IMR-90 (cell line): ENCODE measurements at regions not wholly inside any gene's neighbourhood (a gene's known extent, or its start where the extent isn't known, plus 50 kb on each side); places are given as distances from the start of the nearest gene placed in this dataset.
"Not testable (repeated sequence)": the region's sequence is repeated elsewhere in the genome, so short reads cannot be mapped to it uniquely, and the experiment has no call there.

Experiments used
- ATAC-seq: fragments of 200-7000 bp; cut with Tn5 transposase; 2 replicates; pipeline ENCODE4 v1.9.1; 2020; ENCODE audit warnings: low read depth, mild to moderate bottlenecking, moderate library complexity
- BruUV-seq: library from RNA; stranded (reverse); fragments of 400-500 nt; replicated peaks from 2 replicates; lab custom pipeline; 2021; lab: Mats Ljungman, UMichigan
- CTCF ChIA-PET: fragments of 300-600 bp; formaldehyde crosslinking; extraction: SDS; loops from one replicate; lab custom pipeline; 2021; ENCODE audit warnings: antibody characterized with exemption; lab: Yijun Ruan, JAX
- POLR2A ChIA-PET: fragments of 300-600 bp; sonication (Branson Sonifier 250); formaldehyde crosslinking; loops from one replicate; lab custom pipeline; 2022; ENCODE audit warnings: antibody characterized with exemption; ENCODE audit not compliant: unreplicated experiment; lab: Charles Lee
- DNase-seq: peaks from one replicate; pipeline ENCODE4 v3.0.0; 2013
- H2AFZ ChIP-seq: replicated peaks from 2 replicates; pipeline ENCODE3; 2013; ENCODE audit warnings: low read length, mild to moderate bottlenecking; ENCODE audit not compliant: poor library complexity
- H2AK5ac ChIP-seq: 2 replicates; pipeline ENCODE4 v1.6.1; 2013; ENCODE audit warnings: low read depth, low read length, inconsistent platforms
- H2AK9ac ChIP-seq: replicated peaks from 2 replicates; pipeline ENCODE3; 2013; ENCODE audit warnings: mild to moderate bottlenecking, low read depth, low read length, moderate library complexity; ENCODE audit not compliant: poor library complexity
- H2BK120ac ChIP-seq: 2 replicates; pipeline ENCODE4 v1.6.1; 2013; ENCODE audit warnings: low read depth, low read length, inconsistent platforms
- H2BK15ac ChIP-seq: 3 replicates; pipeline ENCODE4 v1.6.1; 2013; ENCODE audit warnings: low read depth, low read length, inconsistent platforms
- H2BK20ac ChIP-seq: 2 replicates; pipeline ENCODE4 v1.6.1; 2013; ENCODE audit warnings: low read depth, mild to moderate bottlenecking, inconsistent platforms, low read length, moderate library complexity
- H2BK5ac ChIP-seq: 2 replicates; pipeline ENCODE4 v1.6.1; 2013; ENCODE audit warnings: mild to moderate bottlenecking, low read depth, low read length, inconsistent platforms; ENCODE audit not compliant: poor library complexity, severe bottlenecking
- H3K14ac ChIP-seq: replicated peaks from 2 replicates; pipeline ENCODE4 v1.6.1; 2013; ENCODE audit warnings: low read depth, low read length, inconsistent platforms
- H3K18ac ChIP-seq: 2 replicates; pipeline ENCODE4 v1.6.1; 2013; ENCODE audit warnings: low read depth, low read length, control low read depth
- H3K23ac ChIP-seq: 2 replicates; pipeline ENCODE4 v1.6.1; 2013; ENCODE audit warnings: low read depth, low read length, inconsistent platforms
- H3K27ac ChIP-seq: 2 replicates; pipeline ENCODE4 v1.5.1; 2013; ENCODE audit warnings: mild to moderate bottlenecking, control low read depth, low read length; ENCODE audit not compliant: insufficient read depth
- H3K27me3 ChIP-seq: 2 replicates; pipeline ENCODE4 v1.6.1; 2013; ENCODE audit warnings: low read length; ENCODE audit not compliant: control insufficient read depth, insufficient read depth
- H3K36me3 ChIP-seq: 2 replicates; pipeline ENCODE4 v1.6.1; 2013; ENCODE audit warnings: low read length, mixed read lengths; ENCODE audit not compliant: control insufficient read depth, insufficient read depth
- H3K4ac ChIP-seq: 2 replicates; pipeline ENCODE4 v1.6.1; 2013; ENCODE audit warnings: low read depth, low read length, inconsistent platforms
- H3K4me1 ChIP-seq: 2 replicates; pipeline ENCODE4 v1.6.1; 2013; ENCODE audit warnings: low read length, mixed read lengths; ENCODE audit not compliant: control insufficient read depth, insufficient read depth
- H3K4me2 ChIP-seq: 2 replicates; pipeline ENCODE4 v1.6.1; 2013; ENCODE audit warnings: low read depth, mild to moderate bottlenecking, control low read depth, low read length, moderate library complexity
- H3K4me3 ChIP-seq: 2 replicates; pipeline ENCODE4 v1.5.1; 2013; ENCODE audit warnings: low read depth, mild to moderate bottlenecking, control low read depth, low read length, moderate library complexity; ENCODE audit not compliant: insufficient read depth
- H3K56ac ChIP-seq: 2 replicates; pipeline ENCODE4 v1.6.1; 2013; ENCODE audit warnings: low read length, inconsistent platforms; ENCODE audit not compliant: insufficient read depth; ENCODE audit errors: extremely low read depth
- H3K79me1 ChIP-seq, 2 experiments: 2 replicates each; pipeline ENCODE4 v1.6.1; 2013; ENCODE audit warnings: low read length in 2 of 2, inconsistent platforms in 1 of 2, low read depth in 1 of 2
- H3K9ac ChIP-seq: 2 replicates; pipeline ENCODE4 v1.6.1; 2013; ENCODE audit warnings: low read depth, low read length, control low read depth
- H3K9me1 ChIP-seq: 2 replicates; pipeline ENCODE4 v1.6.1; 2013; ENCODE audit warnings: low read length, inconsistent platforms; ENCODE audit not compliant: insufficient read depth
- H3K9me3 ChIP-seq: 2 replicates; pipeline ENCODE4 v1.6.1; 2013; ENCODE audit warnings: low read length; ENCODE audit not compliant: control insufficient read depth, insufficient read depth
- H4K20me1 ChIP-seq: 2 replicates; pipeline ENCODE4 v1.6.1; 2013; ENCODE audit warnings: low read length, inconsistent platforms; ENCODE audit not compliant: insufficient read depth
- H4K5ac ChIP-seq: 2 replicates; pipeline ENCODE4 v1.6.1; 2013; ENCODE audit warnings: mild to moderate bottlenecking, low read depth, low read length, control low read depth
- H4K8ac ChIP-seq, 2 experiments: 2 replicates each; pipeline ENCODE4 v1.6.1; 2013; ENCODE audit warnings: low read depth in 2 of 2, low read length in 2 of 2, control low read depth in 1 of 2, inconsistent platforms in 1 of 2
- H4K91ac ChIP-seq: 2 replicates; pipeline ENCODE4 v1.6.1; 2013; ENCODE audit warnings: low read depth, low read length, inconsistent platforms; ENCODE audit not compliant: insufficient read depth
- WGBS, 2 experiments: methylation state at CpG; one replicate each; pipeline versions ENCODE4 v1.1.5 to v1.1.7; 2013; ENCODE audit warnings: missing lambda C conversion rate in 2 of 2; ENCODE audit not compliant: insufficient read length in 1 of 2; ENCODE audit errors: extremely low coverage in 2 of 2; 5-methylcytosine and 5-hydroxymethylcytosine counted together
- dilution Hi-C: fragments of 300-500 bp; cut with HindIII; formaldehyde crosslinking; loops from one replicate; pipeline ENCODE4 v1.14.3; 2018; ENCODE audit warnings: low sequenced_read_pairs; ENCODE audit not compliant: unreplicated experiment
- in situ Hi-C: fragments of 300-500 bp; cut with MboI; formaldehyde crosslinking; loops from 3 replicates; pipeline ENCODE4 v1.14.3; 2019; ENCODE audit warnings: low sequenced_read_pairs, inconsistent platforms, mixed read lengths
- intact Hi-C: fragments of 100-400 bp; cut with micrococcal nuclease; formaldehyde crosslinking; loops from 2 replicates; pipeline ENCODE4 v1.10.0; 2022

DNA sequence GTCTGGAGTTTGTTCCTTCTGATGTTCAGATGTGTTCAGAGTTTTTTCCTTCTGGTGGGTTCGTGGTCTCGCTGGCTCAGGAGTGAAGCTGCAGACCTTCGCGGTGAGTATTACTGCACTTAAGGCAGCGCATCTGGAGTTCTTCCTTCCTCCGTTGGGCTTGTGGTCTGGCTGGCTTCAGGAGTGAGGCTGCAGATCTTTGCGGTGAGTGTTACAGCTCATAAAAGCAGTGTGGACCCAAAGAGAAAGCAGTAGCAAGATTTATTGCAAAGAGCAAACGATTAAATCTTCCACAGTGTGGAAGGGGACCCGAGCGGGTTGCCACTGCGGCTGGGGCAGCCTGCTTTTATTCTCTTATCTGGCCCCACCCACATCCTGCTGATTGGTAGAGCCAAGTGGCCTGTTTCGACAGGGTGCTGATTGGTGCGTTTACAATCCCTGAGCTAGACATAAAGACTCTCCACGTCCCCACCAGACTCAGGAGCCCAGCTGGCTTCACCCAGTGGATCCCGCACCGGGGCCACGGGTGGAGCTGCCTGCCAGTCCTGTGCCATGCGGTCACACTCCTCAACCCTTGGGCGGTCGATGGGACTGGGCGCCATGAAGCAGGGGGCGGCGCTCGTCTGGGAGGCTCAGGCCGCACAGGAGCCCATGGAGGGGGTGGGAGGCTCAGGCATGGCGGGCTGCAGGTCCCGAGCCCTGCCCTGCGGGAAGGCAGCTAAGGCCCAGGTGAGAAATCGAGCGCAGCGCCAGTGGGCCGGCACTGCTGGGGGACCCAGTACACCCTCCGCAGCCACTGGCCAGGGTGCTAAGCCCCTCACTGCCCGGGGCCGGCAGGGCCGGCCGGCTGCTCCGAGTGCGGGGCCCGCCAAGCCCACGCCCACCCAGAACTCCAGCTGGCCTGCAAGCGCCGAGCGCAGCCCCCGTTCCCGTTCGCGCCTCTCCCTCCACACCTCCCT is 315.3 kb upstream of the SGK1 start:
- H4K20me1 ChIP-seq, H3K9ac ChIP-seq, H3K4ac ChIP-seq, H3K27me3 ChIP-seq, dilution Hi-C loops, H3K18ac ChIP-seq, H3K56ac ChIP-seq, H3K4me2 ChIP-seq, H3K36me3 ChIP-seq, H2BK15ac ChIP-seq, H2AK5ac ChIP-seq, H3K14ac ChIP-seq, H3K27ac ChIP-seq, POLR2A ChIA-PET, H3K79me1 ChIP-seq, in situ Hi-C loops, intact Hi-C loops, H4K91ac ChIP-seq, H2AFZ ChIP-seq, H3K9me1 ChIP-seq, ATAC-seq, H2BK5ac ChIP-seq, H3K23ac ChIP-seq, H3K4me1 ChIP-seq, H3K9me3 ChIP-seq, DNase-seq, H4K5ac ChIP-seq, H3K4me3 ChIP-seq, H2BK120ac ChIP-seq, H2AK9ac ChIP-seq, H4K8ac ChIP-seq, H2BK20ac ChIP-seq, BruUV-seq: not testable (repeated sequence)
- CTCF ChIA-PET = interaction anchor here (0.5 to 0.6 kb wide), 2 partner anchors 34 to 370 kb away, joined by 3 read pairs; no protein-coding TSS in a partner anchor
- 96% methylated on average over 20 of the region's 48 CpGs; no CpG with 5 or more reads in 1 of the 2 experiments for WGBS, 2 experiments
